ENCODE measurements at regions not wholly inside any gene's neighbourhood (a gene's known extent, or its start where the extent isn't known, plus 50 kb on each side); places are given as distances from the start of the nearest gene placed in this dataset.

DNA sequence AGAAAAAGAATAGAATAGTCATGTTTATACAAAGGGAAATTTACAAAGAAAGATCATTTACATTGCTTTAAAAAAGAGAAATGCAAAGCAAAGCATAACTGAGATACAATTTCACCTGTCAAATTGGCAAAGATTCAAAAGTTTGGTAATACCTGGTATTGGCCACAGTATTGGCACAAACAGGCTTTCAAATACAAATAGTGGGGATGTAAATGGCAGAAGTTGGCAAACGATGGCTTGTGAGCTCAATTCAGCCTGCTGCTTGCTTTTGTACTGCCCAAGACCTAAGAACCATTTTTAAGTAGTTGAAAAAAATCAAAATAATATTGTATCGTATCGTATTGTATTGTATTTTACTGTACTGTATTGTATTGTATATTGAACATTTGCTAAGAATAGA lies 194.5 kb upstream of the JAG1 start:
- TF ChIP-seq GABPA (IDR thresholded peaks at IDR 0.05; ENCODE audit: low read depth) = no peak
- TF ChIP-seq, protein P1, sequence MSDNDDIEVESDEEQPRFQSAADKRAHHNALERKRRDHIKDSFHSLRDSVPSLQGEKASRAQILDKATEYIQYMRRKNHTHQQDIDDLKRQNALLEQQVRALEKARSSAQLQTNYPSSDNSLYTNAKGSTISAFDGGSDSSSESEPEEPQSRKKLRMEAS (IDR thresholded peaks at IDR 0.05; ENCODE audit: low read depth) = no peak
- TF ChIP-seq, protein P2, sequence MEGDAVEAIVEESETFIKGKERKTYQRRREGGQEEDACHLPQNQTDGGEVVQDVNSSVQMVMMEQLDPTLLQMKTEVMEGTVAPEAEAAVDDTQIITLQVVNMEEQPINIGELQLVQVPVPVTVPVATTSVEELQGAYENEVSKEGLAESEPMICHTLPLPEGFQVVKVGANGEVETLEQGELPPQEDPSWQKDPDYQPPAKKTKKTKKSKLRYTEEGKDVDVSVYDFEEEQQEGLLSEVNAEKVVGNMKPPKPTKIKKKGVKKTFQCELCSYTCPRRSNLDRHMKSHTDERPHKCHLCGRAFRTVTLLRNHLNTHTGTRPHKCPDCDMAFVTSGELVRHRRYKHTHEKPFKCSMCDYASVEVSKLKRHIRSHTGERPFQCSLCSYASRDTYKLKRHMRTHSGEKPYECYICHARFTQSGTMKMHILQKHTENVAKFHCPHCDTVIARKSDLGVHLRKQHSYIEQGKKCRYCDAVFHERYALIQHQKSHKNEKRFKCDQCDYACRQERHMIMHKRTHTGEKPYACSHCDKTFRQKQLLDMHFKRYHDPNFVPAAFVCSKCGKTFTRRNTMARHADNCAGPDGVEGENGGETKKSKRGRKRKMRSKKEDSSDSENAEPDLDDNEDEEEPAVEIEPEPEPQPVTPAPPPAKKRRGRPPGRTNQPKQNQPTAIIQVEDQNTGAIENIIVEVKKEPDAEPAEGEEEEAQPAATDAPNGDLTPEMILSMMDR (IDR thresholded peaks at IDR 0.05) = no peak
